ENCODE measurements at regions not wholly inside any gene's neighbourhood (a gene's known extent, or its start where the extent isn't known, plus 50 kb on each side); places are given as distances from the start of the nearest gene placed in this dataset.

- Mint-ChIP-seq H3K4me1 (peaks cover 7 to 22% (median 15%) of the 10 kb centered on the region in 4 donors), H3K36me3 (peaks cover 10% of the 10 kb centered on the region), H3K9me3 (peaks cover 0 to 4% (median 0%) of the 10 kb centered on the region in 7 donors), H3K27ac (no peak overlapping the region), H3K27me3 (no peaks in the 10 kb centered on the region), H3K4me3 (no peak overlapping the region)
- Histone ChIP-seq H3K4me3 (ENCODE audit: low read depth, low read length) (no peak overlapping the region), H3K36me3 (ENCODE audit: control insufficient read depth, insufficient read depth, low read length) (no peaks in the 10 kb centered on the region), H3K4me1 (ENCODE audit: control insufficient read depth, insufficient read depth, low read length, poor library complexity, severe bottlenecking) (peaks cover 9% of the 10 kb centered on the region), H3K9me3 (ENCODE audit: control insufficient read depth in 2 of 2, low read length in 2 of 2) (no peaks in the 10 kb centered on the region), H3K27ac (ENCODE audit: insufficient read depth, low read length, poor library complexity, severe bottlenecking) (no peak overlapping the region), H3K27me3 (ENCODE audit: control insufficient read depth, insufficient read depth, low read length) (no peaks in the 10 kb centered on the region)
- ATAC-seq (ENCODE audit: low read depth in 2 of 2) (no peak), DNase-seq (no peak)
Observed at GRCh38 chr13:99813336-99814095, 158.1 kb downstream of the ZIC5 start.

DNA sequence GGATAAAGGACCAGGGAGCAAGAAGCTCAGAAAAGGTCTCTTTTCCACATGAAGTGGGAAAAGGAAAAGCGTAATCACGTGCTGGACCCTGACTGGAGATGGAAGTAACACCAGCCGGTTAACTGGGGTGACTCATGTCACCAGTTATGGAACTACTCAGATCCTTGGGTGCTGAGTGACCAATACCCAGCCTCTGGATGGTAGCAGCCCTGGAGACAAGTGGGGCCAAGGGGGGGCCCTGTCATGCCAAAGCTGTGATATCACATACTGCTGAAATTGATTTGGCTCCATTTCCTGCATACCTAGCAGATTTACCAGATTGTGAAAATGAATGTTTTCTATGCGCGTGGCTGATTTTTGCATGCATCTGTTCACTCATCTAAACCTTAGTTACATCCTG lies 158.9 kb downstream of the ZIC5 start:
- Histone ChIP-seq H3K4me3 (ENCODE audit: low read depth, low read length) (no peak overlapping the region), H3K27me3 (ENCODE audit: control insufficient read depth, insufficient read depth, low read length) (no peaks in the 10 kb centered on the region), H3K27ac (ENCODE audit: insufficient read depth, low read length, poor library complexity, severe bottlenecking) (no peak overlapping the region), H3K4me1 (ENCODE audit: control insufficient read depth, insufficient read depth, low read length, poor library complexity, severe bottlenecking) (no peaks in the 10 kb centered on the region), H3K9me3 (ENCODE audit: control insufficient read depth in 2 of 2, low read length in 2 of 2) (no peaks in the 10 kb centered on the region), H3K36me3 (ENCODE audit: control insufficient read depth, insufficient read depth, low read length) (no peaks in the 10 kb centered on the region)
- DNase-seq (no peak), ATAC-seq (ENCODE audit: low read depth in 2 of 2) (no peak)
- Mint-ChIP-seq H3K36me3 (peaks cover 10% of the 10 kb centered on the region), H3K4me3 (no peak overlapping the region), H3K27ac (no peak overlapping the region), H3K4me1 (peaks cover 0 to 13% (median 6%) of the 10 kb centered on the region in 4 donors), H3K9me3 (peaks cover 0 to 4% (median 0%) of the 10 kb centered on the region in 7 donors), H3K27me3 (no peaks in the 10 kb centered on the region)

- no peak overlapping the region for H3K27ac ChIP-seq (ENCODE audit: insufficient read depth, low read length, poor library complexity, severe bottlenecking)
- Mint-ChIP-seq H3K4me3 (no peak overlapping the region), H3K36me3 (peaks cover 10% of the 10 kb centered on the region), H3K27ac (no peak overlapping the region), H3K4me1 (peaks cover 0 to under 1% (median 0%) of the 10 kb centered on the region in 4 donors), H3K9me3 (peaks cover 0 to 4% (median 0%) of the 10 kb centered on the region in 7 donors), H3K27me3 (no peaks in the 10 kb centered on the region)
- H3K9me3 ChIP-seq (ENCODE audit: control insufficient read depth in 2 of 2, low read length in 2 of 2) = no peaks in the 10 kb centered on the region
- no peaks in the 10 kb centered on the region for H3K4me1 ChIP-seq (ENCODE audit: control insufficient read depth, insufficient read depth, low read length, poor library complexity, severe bottlenecking)
- no peak overlapping the region for H3K4me3 ChIP-seq (ENCODE audit: low read depth, low read length)
- DNase-seq (no peak), ATAC-seq (ENCODE audit: low read depth in 2 of 2) (no peak)
- H3K36me3 ChIP-seq (ENCODE audit: control insufficient read depth, insufficient read depth, low read length) = no peaks in the 10 kb centered on the region
- no peaks in the 10 kb centered on the region for H3K27me3 ChIP-seq (ENCODE audit: control insufficient read depth, insufficient read depth, low read length)
Observed at GRCh38 chr13:99811067-99811700, 160.4 kb downstream of the ZIC5 start.

- H3K27me3 Mint-ChIP-seq = no peaks in the 10 kb centered on the region
- H3K4me1 Mint-ChIP-seq = peaks cover 0 to 3% (median 0%) of the 10 kb centered on the region in 4 donors
- peaks cover 0 to 4% (median 0%) of the 10 kb centered on the region in 7 donors for H3K9me3 Mint-ChIP-seq
- H3K4me3 Mint-ChIP-seq = no peak overlapping the region
- peaks cover 8% of the 10 kb centered on the region for H3K36me3 Mint-ChIP-seq
- no peak for ATAC-seq (ENCODE audit: low read depth in 2 of 2)
- Histone ChIP-seq H3K27ac (ENCODE audit: insufficient read depth, low read length, poor library complexity, severe bottlenecking) (no peak overlapping the region), H3K9me3 (ENCODE audit: control insufficient read depth in 2 of 2, low read length in 2 of 2) (no peaks in the 10 kb centered on the region), H3K27me3 (ENCODE audit: control insufficient read depth, insufficient read depth, low read length) (no peaks in the 10 kb centered on the region), H3K4me3 (ENCODE audit: low read depth, low read length) (no peak overlapping the region), H3K36me3 (ENCODE audit: control insufficient read depth, insufficient read depth, low read length) (no peaks in the 10 kb centered on the region), H3K4me1 (ENCODE audit: control insufficient read depth, insufficient read depth, low read length, poor library complexity, severe bottlenecking) (no peaks in the 10 kb centered on the region)
- DNase-seq = no peak
- peak overlapping the region in 1 of 3 donors; percentile 14 for H3K27ac Mint-ChIP-seq
Observed at GRCh38 chr13:99809926-99810325, 161.6 kb downstream of the ZIC5 start.

DNA sequence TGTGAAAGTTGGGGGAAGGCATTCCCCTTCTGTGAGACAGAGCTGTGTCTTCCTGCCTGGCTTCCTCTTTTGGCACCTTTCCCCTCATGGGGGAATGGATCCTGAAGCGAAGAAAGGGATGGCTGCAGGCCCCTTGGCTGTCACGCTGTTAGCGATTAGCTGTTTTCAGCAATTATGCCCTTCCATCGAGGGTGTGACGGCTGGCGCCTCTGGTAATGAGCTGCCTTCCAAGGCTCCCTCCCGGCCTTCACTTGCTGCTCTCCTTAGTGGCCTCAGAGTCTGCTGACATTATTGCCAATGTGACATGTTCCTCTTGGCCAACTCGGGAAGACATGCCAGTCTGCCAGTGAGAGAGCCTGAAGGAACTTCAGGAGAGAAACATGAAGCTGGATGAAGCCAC lies 162.1 kb downstream of the ZIC5 start:
- Mint-ChIP-seq H3K27ac (no peak overlapping the region), H3K27me3 (no peaks in the 10 kb centered on the region), H3K4me1 (peaks cover 0 to 4% (median 0%) of the 10 kb centered on the region in 4 donors), H3K4me3 (no peak overlapping the region), H3K36me3 (peaks cover 12% of the 10 kb centered on the region), H3K9me3 (peaks cover 0 to 4% (median 0%) of the 10 kb centered on the region in 7 donors)
- no peak overlapping the region for H3K4me3 ChIP-seq (ENCODE audit: low read depth, low read length)
- DNase-seq = no peak
- no peaks in the 10 kb centered on the region for H3K27me3 ChIP-seq (ENCODE audit: control insufficient read depth, insufficient read depth, low read length)
- no peaks in the 10 kb centered on the region for H3K4me1 ChIP-seq (ENCODE audit: control insufficient read depth, insufficient read depth, low read length, poor library complexity, severe bottlenecking)
- ATAC-seq (ENCODE audit: low read depth in 2 of 2) = no peak
- H3K36me3 ChIP-seq (ENCODE audit: control insufficient read depth, insufficient read depth, low read length) = no peaks in the 10 kb centered on the region
- no peaks in the 10 kb centered on the region for H3K9me3 ChIP-seq (ENCODE audit: control insufficient read depth in 2 of 2, low read length in 2 of 2)
- no peak overlapping the region for H3K27ac ChIP-seq (ENCODE audit: insufficient read depth, low read length, poor library complexity, severe bottlenecking)

- Histone ChIP-seq H3K9me3 (ENCODE audit: control insufficient read depth in 2 of 2, low read length in 2 of 2) (no peaks in the 10 kb centered on the region), H3K27ac (ENCODE audit: insufficient read depth, low read length, poor library complexity, severe bottlenecking) (no peak overlapping the region), H3K4me1 (ENCODE audit: control insufficient read depth, insufficient read depth, low read length, poor library complexity, severe bottlenecking) (no peaks in the 10 kb centered on the region), H3K27me3 (ENCODE audit: control insufficient read depth, insufficient read depth, low read length) (no peaks in the 10 kb centered on the region), H3K4me3 (ENCODE audit: low read depth, low read length) (no peak overlapping the region), H3K36me3 (ENCODE audit: control insufficient read depth, insufficient read depth, low read length) (no peaks in the 10 kb centered on the region)
- no peak overlapping the region for H3K27ac Mint-ChIP-seq
- no peaks in the 10 kb centered on the region for H3K27me3 Mint-ChIP-seq
- peaks cover 17% of the 10 kb centered on the region for H3K36me3 Mint-ChIP-seq
- H3K4me1 Mint-ChIP-seq = peaks cover 0 to 4% (median 0%) of the 10 kb centered on the region in 4 donors
- H3K9me3 Mint-ChIP-seq = peaks cover 0 to under 1% (median 0%) of the 10 kb centered on the region in 7 donors
- H3K4me3 Mint-ChIP-seq = no peak overlapping the region
- ATAC-seq (ENCODE audit: low read depth in 2 of 2) = no peak
- DNase-seq = no peak
Observed at GRCh38 chr13:99808786-99809185, 162.8 kb downstream of the ZIC5 start.

DNA sequence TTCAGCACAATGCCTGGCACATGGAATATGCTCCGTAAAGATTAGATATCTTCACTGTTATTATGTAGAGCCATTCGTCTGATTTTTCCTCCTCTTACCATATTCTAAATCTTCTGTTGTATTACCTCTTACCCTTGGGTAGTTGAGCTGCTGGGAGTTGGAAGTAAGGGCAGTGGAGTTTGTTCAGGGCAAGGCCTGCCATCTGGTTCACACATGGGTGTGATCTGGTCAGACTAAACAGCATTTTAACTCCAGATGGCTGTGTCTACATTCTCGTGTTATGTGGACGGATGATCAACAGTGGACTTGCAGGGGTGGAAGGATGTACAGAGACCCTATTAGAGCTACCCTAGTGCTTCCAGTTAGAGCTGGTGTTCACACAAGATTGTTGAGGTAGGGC lies 164.9 kb downstream of the ZIC5 start:
- Histone ChIP-seq H3K4me1 (ENCODE audit: control insufficient read depth, insufficient read depth, low read length, poor library complexity, severe bottlenecking) (no peaks in the 10 kb centered on the region), H3K4me3 (ENCODE audit: low read depth, low read length) (no peak overlapping the region), H3K9me3 (ENCODE audit: control insufficient read depth in 2 of 2, low read length in 2 of 2) (no peaks in the 10 kb centered on the region), H3K27ac (ENCODE audit: insufficient read depth, low read length, poor library complexity, severe bottlenecking) (no peak overlapping the region), H3K27me3 (ENCODE audit: control insufficient read depth, insufficient read depth, low read length) (no peaks in the 10 kb centered on the region), H3K36me3 (ENCODE audit: control insufficient read depth, insufficient read depth, low read length) (no peaks in the 10 kb centered on the region)
- Mint-ChIP-seq H3K4me3 (no peak overlapping the region), H3K36me3 (peaks cover 28% of the 10 kb centered on the region), H3K27ac (no peak overlapping the region), H3K27me3 (no peaks in the 10 kb centered on the region), H3K9me3 (no peaks in the 10 kb centered on the region), H3K4me1 (peaks cover 0 to 4% (median 0%) of the 10 kb centered on the region in 4 donors)
- DNase-seq (no peak), ATAC-seq (ENCODE audit: low read depth in 2 of 2) (no peak)

Measured in CD4-positive, CD25-positive, alpha-beta regulatory T cell (primary cell).